ENCODE measurements at regions not wholly inside any gene's neighbourhood (a gene's known extent, or its start where the extent isn't known, plus 50 kb on each side); places are given as distances from the start of the nearest gene placed in this dataset.

DNA sequence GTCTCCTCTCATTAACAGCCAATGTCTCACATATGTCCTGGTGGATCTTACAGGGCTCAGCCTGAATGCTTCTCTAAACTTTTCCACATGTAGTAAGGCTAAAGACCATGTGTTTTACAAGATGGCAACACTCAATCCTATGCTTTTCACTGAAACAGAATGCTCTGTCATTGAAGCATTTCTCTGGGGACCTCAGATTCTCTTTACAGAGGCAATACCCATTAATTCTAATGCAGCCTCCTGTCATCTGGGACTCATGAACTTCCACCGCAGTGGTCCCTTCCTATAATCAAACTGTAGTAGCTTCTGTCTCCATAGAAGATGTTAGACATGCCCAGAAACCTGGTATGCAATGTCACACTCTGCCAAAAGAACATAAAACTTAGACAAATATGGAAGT, 926.6 kb upstream of the RBFOX1 start:
- no peak for DNase-seq (ENCODE audit: low read depth, low spot score)

DNA sequence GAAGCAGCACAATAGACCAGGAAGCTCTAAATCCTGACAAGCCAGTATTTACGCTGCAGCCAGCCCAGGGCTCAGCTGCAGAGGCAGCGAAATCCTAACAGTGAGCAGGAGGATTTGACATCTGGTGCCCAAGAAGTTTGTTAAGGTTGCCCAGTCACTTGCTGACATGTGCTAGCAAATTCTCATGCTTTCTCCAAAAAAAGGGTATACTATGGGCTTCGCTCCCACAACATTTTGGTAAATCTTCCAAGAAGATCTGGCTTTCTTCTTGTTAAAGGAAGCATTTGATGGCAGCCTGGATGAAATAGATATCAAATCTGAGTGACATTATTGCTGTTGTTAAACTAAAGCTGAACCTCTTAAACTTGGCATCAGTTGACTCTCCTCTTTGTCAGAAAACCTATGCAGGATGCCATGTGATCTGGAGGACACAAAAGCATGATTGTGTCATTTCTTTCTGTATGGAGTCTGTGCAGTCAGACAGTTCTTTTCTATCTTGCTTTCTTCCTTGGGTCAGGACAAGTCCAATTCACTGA, 949.7 kb upstream of the RBFOX1 start:
- DNase-seq (ENCODE audit: low read depth, low spot score): no peak

DNA sequence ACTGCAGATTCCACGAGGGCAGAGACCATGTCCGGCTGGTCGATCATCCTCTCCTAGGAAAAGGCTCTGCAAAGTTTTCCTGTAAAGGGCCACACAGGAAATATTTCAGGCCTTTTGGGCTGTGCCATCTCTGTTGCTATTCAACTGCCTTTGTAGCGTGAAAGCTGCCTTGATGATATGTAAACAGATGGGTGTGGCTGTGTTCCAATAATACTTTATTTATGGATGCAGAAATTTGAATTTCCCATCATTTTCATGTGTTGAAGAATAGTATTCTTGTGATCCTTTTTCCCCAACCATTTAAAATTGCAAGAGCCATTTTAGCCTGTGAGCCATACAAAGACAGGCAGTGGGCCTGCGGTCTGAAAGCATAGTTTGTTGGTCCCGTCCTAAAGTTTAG, 950.7 kb upstream of the RBFOX1 start:
- no peak for DNase-seq (ENCODE audit: low read depth, low spot score)

DNA sequence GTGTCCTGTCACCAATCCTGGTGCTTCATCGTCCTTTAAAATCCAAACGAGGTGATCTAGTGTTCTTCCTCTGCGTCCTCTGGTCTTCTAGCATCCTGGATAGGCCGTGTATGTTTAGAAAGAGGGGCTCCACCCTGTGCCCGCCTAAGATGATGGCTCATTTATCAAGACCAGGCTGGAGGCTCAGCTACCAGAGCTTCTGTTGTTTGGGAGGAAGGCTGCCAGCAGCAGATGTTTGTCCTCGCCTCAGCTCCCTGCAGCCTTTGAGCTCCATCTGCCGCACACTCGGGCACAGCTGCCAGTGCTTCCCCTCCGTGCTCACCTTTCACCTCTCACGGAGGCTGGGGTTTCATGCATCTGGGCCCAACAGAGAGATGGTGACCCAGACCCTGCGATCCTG, 954.7 kb upstream of the RBFOX1 start:
- DNase-seq (ENCODE audit: low read depth, low spot score): no peak

DNA sequence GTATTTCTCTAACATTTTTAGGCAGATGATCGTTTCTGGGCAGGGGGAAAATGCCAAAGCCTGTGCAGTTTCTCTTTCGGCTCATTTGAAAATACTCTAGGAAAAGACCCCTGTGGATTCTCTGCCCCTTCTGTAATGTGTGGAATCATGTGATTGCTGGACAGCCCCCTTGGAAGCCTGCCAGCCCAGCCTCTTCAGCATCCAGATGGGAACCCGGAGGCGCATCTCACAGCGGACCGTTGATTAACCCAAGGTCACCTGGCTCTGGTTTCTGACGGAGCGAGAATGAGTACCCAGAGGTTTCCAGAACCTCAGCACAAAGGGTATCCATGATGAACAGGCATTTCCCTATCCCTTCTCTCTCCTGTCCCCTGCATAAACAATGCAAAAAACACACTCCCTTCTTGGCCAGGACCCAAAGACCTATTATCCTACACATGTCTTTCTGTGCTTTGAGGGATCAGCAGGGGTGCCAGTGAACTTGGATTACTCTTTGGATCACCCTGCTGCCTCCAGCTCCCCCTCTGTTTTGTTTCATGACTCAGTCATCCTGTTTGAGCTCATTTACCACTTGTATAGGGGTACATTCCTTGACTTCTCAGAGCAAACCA, 957.1 kb upstream of the RBFOX1 start:
- DNase-seq (ENCODE audit: low read depth, low spot score): peak; percentile 2

DNA sequence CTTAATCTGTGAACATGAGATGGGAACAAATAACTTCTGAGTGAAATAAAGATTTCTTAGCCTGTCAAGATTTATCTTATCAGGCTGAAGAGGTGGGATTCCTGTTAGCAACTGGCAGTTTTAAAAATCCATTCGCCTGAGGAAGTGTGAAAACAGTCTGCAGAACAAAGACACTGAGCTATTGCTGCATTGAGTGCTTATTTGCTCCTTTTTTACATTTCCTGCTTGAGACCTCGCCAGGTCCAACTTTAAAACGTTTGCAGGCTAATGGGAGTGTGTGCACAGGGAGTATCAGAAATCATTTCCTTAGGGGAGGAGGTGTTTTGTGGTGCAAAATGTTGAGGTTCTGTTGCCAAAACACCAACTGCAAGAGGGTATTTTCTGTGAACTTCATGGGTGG, 957.8 kb upstream of the RBFOX1 start:
- DNase-seq (ENCODE audit: low read depth, low spot score): no peak

DNA sequence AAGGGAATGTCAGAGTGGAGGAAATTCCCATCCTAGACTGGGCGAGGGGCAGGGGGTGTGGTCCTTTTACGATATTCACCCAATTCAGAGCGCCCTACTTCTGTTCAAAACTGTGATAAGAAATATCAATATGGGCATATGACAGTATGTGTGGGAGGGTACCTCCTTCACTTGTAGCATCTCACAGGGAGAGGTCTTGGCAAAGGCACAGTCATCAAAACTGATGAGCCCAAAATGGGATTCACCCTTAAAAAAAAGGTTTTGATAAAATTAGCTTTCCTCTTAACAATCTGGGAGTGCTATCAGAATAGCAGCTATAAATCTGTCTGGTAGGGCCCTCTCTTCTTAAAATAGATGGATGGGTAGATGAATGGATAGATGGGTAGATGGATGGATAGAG, 967.8 kb upstream of the RBFOX1 start:
- no peak for DNase-seq (ENCODE audit: low read depth, low spot score)

DNA sequence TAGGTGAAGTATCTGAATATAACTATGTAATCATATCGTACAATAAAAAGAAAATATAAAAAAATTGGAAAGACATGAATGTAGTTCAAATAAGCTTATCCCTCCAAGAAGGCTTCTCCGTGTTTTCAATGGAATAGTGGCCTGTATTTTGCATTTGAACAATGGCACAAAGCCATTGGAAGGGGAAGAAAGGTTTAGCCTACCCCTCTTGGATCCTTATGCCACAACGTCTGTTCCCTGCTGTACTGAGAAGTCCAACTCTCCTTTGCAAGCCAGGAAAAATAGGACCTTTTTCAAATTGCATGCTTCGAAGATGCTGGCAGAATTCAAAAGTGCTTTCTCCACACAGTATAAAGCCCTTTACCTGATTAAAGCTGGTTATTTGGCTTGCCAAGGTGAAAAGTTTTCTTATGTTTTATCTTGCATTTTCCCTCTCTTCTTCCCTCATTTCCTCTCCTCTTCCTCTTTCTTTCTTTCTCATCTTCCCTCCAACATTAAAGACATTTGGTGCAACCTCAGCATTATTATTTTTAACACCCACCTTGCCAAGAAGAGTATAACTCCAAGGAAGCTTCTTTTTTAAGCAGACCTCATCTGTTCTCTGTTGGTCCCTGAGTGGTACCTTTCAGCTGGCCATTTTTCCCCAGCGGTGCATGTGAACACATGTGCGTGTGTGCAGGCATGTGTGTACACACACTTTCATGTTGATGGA, 968.6 kb upstream of the RBFOX1 start:
- DNase-seq (ENCODE audit: low read depth, low spot score): no peak

DNA sequence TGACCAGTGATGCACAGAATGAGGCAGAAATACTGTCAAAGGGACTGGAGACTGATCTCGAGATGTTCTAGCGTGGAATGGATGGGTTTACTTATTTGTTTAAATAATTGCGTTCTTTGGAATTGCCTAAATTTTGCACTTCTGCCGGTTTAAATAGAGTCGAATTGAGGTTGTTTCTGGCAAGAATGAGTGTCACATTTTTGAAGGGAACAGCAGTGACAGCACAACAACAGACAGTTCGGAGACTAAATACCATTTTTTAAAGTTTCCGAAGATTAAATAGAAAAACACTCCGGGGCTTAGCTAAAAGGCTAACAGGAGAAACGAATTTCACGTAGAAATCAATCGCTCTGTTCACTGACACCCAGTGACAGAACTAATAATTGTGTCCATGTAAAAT, 969.2 kb upstream of the RBFOX1 start:
- no peak for DNase-seq (ENCODE audit: low read depth, low spot score)

DNA sequence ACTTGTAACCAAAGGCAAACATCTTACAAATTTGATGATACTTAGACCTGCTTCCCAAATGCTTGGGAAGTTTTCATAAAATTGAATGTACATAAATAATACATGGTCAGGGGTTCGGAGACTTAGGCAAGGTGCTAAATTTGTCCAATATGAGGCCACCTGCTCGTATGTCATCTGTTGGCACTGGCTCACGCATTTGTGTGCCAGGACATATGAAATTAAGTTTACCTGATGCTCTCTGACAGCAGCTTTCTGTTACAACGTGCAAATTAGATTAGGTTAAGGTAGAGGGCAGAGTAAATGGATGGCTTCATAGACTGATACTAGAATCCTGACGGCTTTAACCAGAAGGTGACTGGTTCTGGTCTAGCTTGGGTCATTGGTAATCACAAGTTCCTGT, 970.3 kb upstream of the RBFOX1 start:
- no peak for DNase-seq (ENCODE audit: low read depth, low spot score)

DNA sequence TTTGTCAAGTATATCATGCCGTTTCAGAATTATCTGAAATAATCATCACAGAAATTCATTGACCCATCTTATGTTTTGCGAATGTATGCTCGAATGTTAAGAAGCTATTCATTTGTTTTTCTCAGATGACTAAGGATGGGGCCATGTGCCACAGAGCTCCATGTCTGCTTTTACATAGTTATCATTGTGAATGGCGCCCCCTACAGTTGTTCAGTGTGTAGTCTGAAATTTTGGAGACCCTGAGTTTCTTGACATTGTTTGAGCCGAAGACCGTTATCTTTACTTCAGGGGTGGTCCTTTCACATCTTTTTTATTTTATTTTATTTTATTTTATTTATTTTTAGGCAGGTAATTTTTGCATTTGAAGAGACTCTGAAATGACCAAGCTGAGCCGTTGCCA, 972.0 kb upstream of the RBFOX1 start:
- DNase-seq (ENCODE audit: low read depth, low spot score): no peak

DNA sequence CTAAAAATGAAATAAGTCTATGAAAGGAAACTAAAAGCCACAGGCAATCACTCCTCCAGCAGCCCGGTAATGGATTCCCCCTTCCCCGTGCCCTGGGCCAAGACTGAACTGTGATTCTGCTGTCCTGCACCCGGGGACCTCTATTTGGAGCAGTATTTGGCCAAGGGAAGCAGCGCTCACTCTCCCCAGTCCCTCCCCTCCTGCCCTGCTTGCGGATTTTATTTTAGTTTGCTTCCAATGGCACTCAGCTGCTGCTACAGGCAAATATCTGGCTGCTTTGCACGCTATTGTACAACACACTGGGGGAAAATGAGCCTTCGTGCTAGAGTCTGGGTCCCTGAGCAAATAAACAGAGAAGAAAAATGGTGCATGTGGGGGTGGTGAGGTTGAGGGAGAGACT, 975.7 kb upstream of the RBFOX1 start:
- DNase-seq (ENCODE audit: low read depth, low spot score): no peak

DNA sequence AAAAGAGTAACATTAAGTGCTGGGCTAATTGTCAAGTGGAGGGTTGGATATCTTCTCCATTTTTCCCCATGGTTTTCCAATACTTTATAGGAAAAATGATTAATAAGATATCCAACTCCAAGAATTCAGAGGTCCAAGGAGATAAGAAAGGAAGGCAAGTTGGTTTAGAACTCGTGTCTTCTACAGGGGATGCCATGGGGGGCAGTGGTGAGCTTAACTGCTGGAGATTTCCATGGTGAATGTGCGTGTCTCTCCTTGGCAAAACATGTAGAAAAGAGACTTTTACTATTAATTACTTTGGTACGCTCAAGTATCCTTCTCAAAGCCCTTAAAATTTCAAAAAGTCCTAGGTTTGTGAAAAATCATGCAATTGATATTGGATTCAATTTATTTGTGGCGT, 982.9 kb upstream of the RBFOX1 start:
- no peak for DNase-seq (ENCODE audit: low read depth, low spot score)

DNA sequence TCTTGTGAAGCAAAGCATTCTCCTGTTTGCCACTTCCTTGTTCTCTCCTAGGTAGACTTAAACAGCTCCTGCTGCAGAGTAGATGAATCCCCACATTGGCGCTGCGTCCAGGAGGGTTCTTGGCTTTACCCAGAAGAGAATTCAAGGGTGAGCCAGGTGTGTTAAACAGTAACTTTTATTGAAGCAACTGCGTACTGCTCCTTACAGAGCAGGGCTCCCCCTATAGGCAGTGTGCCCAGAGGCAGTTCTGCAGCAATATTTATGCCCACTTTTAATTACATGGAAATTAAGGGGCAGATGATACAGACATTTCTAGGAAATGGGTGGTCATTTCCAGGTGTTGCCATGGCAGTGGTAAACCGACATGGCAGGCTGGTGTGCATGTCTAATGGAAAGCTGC, 987.6 kb upstream of the RBFOX1 start:
- no peak for DNase-seq (ENCODE audit: low read depth, low spot score)

DNA sequence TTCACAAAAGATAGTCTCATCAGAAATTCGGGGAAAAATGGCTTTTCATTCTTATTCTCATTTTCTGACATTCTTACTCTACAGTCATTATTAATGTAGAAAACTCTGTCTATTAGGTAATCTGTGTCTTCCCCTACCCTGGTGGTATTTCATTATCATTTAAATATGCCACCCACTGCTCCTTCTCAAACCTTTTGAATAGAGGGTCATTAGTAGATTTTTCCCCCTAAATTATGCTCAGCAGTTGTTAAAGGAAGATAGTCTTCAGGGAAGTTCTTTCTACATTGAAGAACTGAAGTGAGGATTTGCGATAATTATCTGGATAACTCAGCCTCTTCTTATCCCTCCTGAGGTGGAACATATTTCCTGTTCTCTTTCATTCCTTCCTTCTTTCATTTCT, 989.5 kb upstream of the RBFOX1 start:
- DNase-seq (ENCODE audit: low read depth, low spot score): no peak

DNA sequence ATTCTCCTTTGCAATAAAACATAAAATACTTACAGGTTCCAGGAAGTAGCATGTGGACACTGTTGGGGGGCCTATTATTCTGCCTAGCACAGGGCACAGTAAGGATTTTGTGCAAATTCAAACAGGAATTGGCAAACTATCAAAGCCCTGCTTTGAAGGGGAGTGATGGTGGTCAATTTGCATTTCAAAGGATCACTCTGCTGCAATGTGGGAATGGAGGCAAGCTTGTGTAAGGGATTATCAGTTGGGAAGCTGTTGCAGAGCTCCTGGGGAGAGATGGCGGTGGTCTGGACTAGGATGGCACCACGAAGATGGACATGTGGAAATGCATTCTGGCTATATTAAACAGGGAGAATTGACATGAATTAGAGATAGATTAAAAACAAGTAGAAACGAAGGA, 990.7 kb upstream of the RBFOX1 start:
- DNase-seq (ENCODE audit: low read depth, low spot score): no peak

DNA sequence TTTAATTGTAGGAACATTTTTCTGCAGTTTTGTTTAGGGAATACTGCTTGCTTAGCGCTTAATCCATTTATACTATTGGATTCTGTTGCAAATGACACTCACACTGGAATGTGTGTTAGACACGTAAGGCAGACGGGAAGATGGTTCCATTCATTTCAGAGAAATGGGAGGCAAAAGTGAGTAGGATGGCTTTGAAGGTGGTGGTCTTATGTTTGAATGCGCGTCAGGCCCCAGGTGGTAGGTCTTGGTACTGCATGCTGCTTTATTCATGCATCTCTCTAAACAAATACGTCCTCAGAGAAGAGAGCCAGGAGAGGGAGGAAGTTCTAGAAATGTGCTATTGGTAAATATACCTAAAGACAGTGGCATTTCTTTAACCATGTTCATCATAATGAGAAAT, 997.6 kb upstream of the RBFOX1 start:
- DNase-seq (ENCODE audit: low read depth, low spot score): no peak

DNA sequence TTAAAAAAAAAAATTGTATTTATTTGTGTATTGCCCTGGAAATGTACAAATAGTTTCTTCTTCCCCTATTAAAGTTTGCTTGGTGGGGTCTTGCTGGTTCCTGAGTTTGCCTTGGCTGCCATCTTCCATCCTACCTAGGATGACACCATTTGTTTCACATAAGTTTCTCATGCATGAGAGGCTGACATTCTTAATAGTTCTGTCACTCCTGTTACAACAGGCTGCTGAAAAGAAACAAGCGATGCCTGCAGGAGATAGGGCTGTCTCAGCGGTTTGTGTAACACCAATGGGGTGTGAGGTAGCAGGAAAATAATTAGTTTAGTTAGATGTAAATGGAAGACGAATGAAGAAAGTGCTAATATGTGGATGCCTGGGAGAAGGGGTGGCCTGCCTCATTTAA, 1000.9 kb upstream of the RBFOX1 start:
- DNase-seq (ENCODE audit: low read depth, low spot score): no peak

DNA sequence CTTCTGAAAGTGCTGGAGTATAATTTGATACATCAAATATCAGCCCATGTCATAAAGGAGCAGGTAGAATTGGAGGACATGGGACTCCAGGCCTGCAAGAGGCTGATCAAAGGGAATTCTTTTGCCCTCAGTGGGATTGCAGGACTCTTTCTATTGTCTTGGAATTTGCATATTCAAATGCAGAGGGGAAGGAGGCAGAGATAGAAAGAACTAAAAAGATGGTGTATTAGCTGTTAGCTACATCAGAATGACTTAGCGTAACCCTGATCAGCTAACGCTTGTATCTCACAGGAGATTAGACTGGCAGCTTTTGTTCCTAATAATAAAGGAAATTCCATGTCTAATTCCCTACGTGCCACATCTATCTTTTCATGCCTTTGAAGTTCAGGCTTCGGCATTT, 1014.7 kb upstream of the RBFOX1 start:
- no peak for DNase-seq (ENCODE audit: low read depth, low spot score)

DNA sequence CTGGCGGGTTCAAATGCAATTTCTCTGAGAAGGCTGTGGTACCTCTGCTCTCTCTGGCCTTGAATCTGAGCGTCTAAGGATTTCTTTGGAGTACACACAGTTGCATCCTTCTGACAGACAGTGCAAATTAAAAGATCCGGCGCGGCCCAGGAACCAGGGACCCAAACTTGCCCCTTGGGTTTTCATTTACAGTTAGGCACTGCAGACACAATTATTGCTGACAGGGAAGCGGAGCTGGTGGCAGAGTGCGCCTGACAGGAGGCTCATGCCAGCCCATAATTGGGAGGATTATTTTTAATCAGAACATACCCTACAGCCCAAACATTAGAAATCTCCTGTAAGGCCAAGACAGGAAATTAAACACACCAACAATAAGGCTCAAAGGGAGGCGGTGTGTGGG, 1023.4 kb upstream of the RBFOX1 start:
- no peak for DNase-seq (ENCODE audit: low read depth, low spot score)

DNA sequence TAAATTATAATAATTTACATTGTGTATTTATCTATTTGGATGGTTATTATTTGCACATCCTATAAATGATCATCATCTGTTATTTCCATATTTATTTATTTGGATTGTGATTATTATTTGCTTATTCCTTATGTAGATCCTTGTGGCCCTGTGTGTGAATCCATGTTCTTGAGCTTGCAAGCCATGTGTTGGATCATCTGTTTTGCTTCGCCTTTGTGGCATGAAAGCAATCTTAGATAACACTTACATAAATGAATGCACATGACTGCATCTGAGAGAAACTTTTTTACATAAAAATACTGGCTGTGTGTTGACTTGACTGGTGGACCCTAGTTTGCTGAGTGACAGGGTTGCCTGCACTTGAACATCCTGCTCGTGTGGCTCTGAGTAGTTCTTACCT, 1024.5 kb upstream of the RBFOX1 start:
- DNase-seq (ENCODE audit: low read depth, low spot score): no peak

DNA sequence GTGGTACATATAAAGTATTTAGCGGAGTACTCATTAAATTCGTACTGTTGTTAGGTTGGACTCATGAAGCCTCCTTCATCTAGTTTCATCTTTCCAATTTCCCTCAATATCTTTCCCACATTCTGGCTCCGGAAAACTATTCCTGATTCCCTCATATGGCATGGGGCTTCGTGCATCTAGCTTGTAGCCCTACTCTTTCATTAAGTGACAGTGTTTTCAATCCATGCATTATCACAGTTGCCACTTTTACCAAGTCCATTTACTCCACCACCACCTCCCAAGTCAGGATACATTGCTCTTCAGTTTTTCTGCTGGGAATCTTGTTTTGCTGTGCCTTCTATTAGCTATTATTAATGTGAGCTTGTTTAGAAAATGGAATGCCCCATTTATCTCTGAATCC, 1032.1 kb upstream of the RBFOX1 start:
- DNase-seq (ENCODE audit: low read depth, low spot score): no peak

DNA sequence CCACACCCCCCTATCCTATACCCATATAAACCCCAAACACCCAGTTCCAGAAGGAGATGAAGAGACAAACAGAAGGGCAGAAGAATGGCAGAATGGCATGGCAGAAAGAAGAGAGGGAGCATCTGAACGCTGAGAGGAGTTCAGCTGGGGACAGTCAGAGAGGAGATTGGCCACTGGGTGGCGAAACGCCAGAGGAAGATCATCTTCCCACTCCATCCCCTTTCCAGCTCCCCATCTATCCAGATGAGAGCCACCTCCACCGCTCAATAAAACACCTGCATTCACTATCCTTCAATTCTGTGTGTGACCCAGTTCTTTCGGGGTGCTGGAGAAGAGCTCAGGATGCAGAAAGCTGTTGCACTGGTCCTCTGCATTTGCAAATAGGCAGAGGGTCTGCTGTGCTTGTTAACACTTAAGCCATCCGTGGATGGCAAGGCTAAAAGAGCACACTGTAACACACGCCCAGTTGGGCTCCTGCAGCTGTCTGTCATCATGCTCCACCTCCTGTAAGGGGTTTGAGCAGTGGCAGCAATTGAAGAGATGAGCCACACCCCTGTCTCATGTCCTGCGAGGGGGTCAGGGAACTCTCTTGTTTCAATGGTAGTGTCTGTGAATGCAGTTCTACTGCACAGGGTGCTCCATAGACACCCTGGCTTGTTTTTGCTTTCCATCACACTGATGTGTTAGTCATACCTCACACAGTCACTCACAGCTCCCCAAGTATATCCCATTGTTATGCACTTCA, 1034.8 kb upstream of the RBFOX1 start:
- no peak for DNase-seq (ENCODE audit: low read depth, low spot score)
